Spleen (tissue), 7 donors: ENCODE measurements at regions not wholly inside any gene's neighbourhood (a gene's known extent, or its start where the extent isn't known, plus 50 kb on each side); places are given as distances from the start of the nearest gene placed in this dataset.

ENCODE experiments used
- POLR2A ChIP-seq, 3 donors: fragments of 450-650 bp; IDR thresholded peaks; one replicate each; pipeline ENCODE4 v1.5.1; 2017; ENCODE audit warnings: antibody characterized with exemption in 3 of 3, mild to moderate bottlenecking in 1 of 3
- TF ChIP-seq, protein P1 (sequence below), 11 experiments: fragments of 200-600 bp in 7 of 11; fragments of 450-650 bp in 4 of 11; sonication (generic) in 4 of 11; IDR thresholded peaks in 8 of 11; conservative IDR thresholded peaks in 3 of 11; 1 replicate in 7 of 11; 2 replicates in 4 of 11; pipeline versions ENCODE4 v1.4.0 to v1.8.0; 2016 to 2021; ENCODE audit warnings: antibody characterized with exemption in 11 of 11, inconsistent platforms in 4 of 11, mild to moderate bottlenecking in 1 of 11
- donor health status: DM: no; HTN: no; CAD: no; lungs with moderate emphysema.
- donor health status: DM: no; HTN: no; CAD: no.
- donor health status: DM: no; HTN: no; CAD: no.

GRCh38 chr6:97461218-97461617 lies 178.2 kb upstream of the MMS22L start:
- no peak for TF ChIP-seq POLR2A (IDR thresholded peaks at IDR 0.05)
- TF ChIP-seq, protein P1, sequence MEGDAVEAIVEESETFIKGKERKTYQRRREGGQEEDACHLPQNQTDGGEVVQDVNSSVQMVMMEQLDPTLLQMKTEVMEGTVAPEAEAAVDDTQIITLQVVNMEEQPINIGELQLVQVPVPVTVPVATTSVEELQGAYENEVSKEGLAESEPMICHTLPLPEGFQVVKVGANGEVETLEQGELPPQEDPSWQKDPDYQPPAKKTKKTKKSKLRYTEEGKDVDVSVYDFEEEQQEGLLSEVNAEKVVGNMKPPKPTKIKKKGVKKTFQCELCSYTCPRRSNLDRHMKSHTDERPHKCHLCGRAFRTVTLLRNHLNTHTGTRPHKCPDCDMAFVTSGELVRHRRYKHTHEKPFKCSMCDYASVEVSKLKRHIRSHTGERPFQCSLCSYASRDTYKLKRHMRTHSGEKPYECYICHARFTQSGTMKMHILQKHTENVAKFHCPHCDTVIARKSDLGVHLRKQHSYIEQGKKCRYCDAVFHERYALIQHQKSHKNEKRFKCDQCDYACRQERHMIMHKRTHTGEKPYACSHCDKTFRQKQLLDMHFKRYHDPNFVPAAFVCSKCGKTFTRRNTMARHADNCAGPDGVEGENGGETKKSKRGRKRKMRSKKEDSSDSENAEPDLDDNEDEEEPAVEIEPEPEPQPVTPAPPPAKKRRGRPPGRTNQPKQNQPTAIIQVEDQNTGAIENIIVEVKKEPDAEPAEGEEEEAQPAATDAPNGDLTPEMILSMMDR (IDR thresholded peaks at IDR 0.05 in 8 of 11, conservative IDR thresholded peaks at IDR 0.05 in 3 of 11), result no peak
